Stimulated activated CD8-positive, alpha-beta memory T cell treated with anti-CD3 and anti-CD28 coated beads, Interleukin-4, amount 100 ng/mL, for 1 hour (primary cell): ENCODE measurements at regions not wholly inside any gene's neighbourhood (a gene's known extent, or its start where the extent isn't known, plus 50 kb on each side); places are given as distances from the start of the nearest gene placed in this dataset.

Source experiments
- DNase-seq, 2 donors: peaks; one replicate each; pipeline ENCODE4 v3.0.0-alpha.2; 2020; ENCODE audit warnings: low read depth in 2 of 2, low spot score in 1 of 2

GRCh38 chr13:26838821-26839220, 78.2 kb upstream of the GPR12 start:
- no peak for DNase-seq

DNA sequence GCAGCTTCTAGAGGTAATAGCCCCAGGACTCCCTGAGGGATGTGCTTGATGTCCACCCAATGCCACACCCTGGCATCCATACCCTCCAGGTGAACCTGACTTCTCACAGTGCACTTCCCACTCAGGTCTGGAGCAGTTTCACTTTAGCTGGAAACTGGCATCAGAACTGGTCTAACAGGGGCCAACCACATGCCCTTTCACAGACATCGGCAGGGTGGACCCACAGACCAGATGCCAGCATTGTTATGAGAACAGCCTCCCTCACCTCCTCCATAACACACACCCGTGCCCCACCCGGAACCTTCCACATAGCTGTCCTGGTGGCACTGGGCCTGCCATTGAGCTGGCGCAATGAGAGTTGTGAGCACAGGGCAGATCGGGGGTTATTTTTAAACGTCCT, 77.4 kb upstream of the GPR12 start:
- DNase-seq = no peak

- no peak for DNase-seq
Observed at GRCh38 chr13:26837102-26837501, 76.5 kb upstream of the GPR12 start.

DNA sequence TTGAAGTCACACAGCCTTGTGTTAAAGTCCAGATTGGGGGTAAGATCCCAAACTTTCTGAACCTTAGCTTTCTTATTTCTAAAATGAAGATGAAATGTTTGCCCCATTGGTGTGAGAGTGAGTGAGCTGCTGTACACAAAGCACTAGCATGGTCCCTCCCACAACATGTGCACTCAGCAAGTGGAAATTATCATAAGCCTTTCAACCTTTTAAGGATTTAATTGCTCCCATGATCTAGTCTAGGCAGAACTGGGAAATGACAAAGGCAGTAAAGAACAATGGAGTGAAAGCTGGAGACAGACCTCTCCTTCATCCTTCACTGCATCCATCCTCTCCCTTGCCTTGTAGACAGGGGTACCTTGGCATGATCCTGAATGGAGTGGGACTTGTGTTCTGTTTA, 76.0 kb upstream of the GPR12 start:
- DNase-seq = no peak

DNA sequence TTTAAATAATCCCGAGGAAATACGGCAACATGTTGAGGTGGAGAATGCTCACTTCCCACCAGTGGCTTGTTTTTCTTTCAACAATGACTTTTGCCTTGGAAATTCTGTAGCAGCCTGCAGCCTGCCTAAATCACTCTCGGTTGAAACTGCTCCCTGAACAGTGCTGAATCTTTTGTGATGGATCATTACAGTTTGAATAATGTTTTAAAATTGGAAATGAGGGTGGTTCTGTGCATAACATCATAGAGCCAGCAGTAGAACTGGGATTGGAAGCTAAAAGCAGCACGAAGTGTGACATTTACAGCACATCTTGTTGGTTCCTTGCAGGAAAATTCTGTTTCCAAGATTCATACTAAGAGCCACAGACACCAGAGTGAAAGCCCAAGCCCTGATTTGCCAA, 74.1 kb upstream of the GPR12 start:
- DNase-seq = no peak

DNA sequence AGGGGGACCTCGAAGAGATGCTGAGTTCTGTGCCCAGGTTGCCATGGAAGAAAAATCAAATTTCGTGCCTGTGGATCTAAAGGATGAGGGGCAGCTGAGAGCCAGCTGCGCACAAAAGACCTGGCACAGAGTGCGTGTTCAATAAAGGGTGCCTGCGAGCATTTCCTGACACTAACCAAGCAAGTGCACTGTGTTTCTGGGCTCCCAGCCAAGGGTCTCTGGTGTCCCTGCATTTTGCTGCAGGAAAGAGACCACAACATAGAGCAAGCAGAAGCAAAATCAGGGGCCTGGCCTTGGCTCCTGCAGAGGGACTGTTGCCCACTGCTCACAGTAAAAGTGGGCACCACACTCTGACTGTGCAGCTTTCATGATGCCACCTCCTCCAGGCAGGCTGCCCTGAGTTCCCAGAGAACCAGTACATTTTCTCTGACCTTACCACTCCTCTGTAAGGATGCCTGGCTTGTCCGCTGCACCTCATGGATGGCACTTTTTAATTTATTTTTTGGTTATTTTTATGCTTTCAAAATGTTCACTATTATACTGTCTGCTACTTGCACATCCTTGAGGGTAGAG, 70.8 kb upstream of the GPR12 start:
- DNase-seq = no peak

DNA sequence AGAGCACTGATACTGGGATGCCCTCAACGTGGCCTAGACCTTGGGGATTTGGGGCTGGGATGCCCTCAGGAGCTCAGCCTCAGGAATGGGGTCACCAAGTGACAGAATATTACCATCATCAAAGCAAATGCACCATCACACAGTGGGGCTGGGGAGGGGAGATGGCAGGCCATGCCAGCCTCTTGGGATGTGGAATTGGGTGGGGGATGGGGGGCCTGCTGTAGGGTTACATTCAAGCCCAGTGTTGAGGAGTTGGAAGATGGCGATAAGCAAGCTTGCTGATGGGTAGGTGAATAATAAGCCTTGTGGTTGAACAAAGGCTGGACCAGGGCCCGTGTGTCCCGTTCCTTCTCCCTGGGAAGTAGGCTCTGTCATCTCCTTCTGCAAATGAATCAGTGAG, 69.1 kb upstream of the GPR12 start:
- no peak for DNase-seq

DNA sequence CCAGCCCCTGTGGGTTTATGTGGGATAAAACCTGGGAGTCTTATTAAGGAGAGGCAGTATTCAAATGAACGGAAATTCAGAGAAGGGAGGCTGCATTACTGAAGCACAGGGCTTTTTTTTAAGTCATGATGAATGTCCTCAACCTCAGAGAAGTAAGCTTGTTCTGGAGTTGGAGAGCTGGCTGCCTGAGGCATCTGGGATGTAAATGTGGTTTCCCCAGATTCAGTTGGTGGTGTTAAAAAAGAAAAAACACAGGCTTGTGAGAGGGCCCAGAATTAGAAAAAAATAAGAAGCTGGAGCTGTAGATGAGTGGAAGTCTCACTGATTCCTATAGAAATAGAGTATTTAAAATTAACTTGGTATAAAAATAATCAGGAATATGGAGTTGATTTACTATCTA, 64.0 kb upstream of the GPR12 start:
- DNase-seq = no peak

DNA sequence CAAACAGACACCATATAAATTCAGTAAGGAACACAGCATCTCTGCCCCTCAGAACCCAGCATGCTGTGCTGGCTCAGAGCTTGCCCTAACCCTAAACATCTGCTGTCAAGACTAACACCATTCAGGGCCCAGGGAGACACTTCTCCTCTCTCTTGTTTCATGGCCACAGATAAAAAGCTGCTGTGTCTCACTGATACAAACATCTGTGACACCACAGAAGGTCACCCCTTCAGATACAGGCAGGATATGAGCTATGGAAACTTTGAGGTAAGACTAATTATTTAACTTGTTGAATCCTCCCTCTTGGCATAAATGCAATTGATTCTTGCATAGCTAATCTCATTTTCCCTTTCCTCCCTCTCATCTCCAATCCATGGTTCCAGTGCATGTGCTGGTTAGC, 61.6 kb upstream of the GPR12 start:
- no peak for DNase-seq

GRCh38 chr13:26821672-26822071, 61.1 kb upstream of the GPR12 start:
- DNase-seq = no peak

GRCh38 chr13:26820871-26821270, 60.3 kb upstream of the GPR12 start:
- DNase-seq = no peak

- DNase-seq = no peak
Observed at GRCh38 chr13:26819046-26819445, 58.5 kb upstream of the GPR12 start.

DNA sequence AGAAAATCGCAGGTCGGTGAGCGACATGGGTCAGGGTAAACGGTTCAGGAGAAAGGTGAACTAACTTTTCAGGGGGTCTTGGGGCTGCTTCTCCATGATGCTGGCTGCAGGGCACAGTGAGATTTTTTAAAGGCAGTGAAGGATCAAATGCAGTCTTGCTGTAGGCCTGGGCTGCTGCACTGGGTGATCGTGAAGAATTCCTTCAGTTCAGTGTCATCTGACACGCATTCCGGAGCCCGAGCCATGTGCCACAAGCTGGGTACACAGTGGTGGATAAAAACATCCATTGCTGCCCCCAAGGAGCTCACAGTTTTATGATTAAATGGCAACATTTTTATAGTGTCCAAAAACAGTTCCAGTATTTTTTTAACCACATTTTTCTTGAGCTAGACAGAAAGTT, 56.3 kb upstream of the GPR12 start:
- DNase-seq = no peak

DNA sequence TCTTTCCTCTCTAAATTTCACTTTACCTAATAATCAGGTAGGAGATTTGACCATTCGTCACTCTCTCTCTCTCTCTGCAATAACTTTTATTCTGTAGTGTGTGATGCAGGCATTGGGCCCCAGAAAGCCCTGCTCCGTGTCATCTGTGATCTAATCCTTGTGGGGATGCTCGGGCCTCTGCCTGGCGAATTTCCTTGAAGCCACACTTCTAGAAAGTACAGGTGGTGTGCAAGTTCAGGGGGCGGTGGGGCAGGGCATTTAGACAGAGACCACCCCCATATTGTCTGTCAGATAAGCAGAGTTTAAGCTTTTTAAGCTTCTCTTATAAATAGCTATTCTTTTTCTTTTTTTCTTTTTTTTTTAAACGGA, 53.4 kb upstream of the GPR12 start:
- DNase-seq = no peak

GRCh38 chr13:26813321-26813979, 52.9 kb upstream of the GPR12 start:
- DNase-seq = no peak

- DNase-seq = no peak
Observed at GRCh38 chr13:26811581-26811980, 51.0 kb upstream of the GPR12 start.
